ENCODE measurements at regions not wholly inside any gene's neighbourhood (a gene's known extent, or its start where the extent isn't known, plus 50 kb on each side); places are given as distances from the start of the nearest gene placed in this dataset.

- TF ChIP-seq POLR2A (IDR thresholded peaks at IDR 0.05): no peak
- TF ChIP-seq CTCF (IDR thresholded peaks at IDR 0.05 in 4 of 5, conservative IDR thresholded peaks at IDR 0.05 in 1 of 5): no peak
Observed at GRCh38 chr3:70486414-70487017, 174.1 kb upstream of the MDFIC2 start.

Measured in gastrocnemius medialis (tissue), 4 donors.